ENCODE measurements at regions not wholly inside any gene's neighbourhood (a gene's known extent, or its start where the extent isn't known, plus 50 kb on each side); places are given as distances from the start of the nearest gene placed in this dataset.

GRCh38 chr13:74068471-74068870 is 65.7 kb downstream of the KLF12 start:
- Histone ChIP-seq H3K9ac (no peak overlapping the region), H3K36me3 (peaks cover 0 to 24% (median 8%) of the 10 kb centered on the region in 11 experiments; a peak in 9 of 22 replicates), H3K27me3 (no peaks in the 10 kb centered on the region), H4K20me1 (no peaks in the 10 kb centered on the region; a peak in 1 of 22 replicates), H3K4me1 (peaks cover 40 to 68% (median 55%) of the 10 kb centered on the region in 10 experiments), H3K4me2 (no peak overlapping the region), H3K4me3 (no peak overlapping the region), H3K27ac (no peak overlapping the region), H3K9me3 (replicated peaks in 1 of 11) (peaks cover 0 to 42% (median 24%) of the 10 kb centered on the region in 11 experiments; a peak in 14 of 22 replicates)
- TF ChIP-seq Cebpa-rat (IDR thresholded peaks at IDR 0.05): no peak

GRCh38 chr13:74067818-74068217 is 66.4 kb downstream of the KLF12 start:
- H3K9ac ChIP-seq: no peak overlapping the region
- H3K4me1 ChIP-seq: peaks cover 40 to 68% (median 55%) of the 10 kb centered on the region in 10 experiments

DNA sequence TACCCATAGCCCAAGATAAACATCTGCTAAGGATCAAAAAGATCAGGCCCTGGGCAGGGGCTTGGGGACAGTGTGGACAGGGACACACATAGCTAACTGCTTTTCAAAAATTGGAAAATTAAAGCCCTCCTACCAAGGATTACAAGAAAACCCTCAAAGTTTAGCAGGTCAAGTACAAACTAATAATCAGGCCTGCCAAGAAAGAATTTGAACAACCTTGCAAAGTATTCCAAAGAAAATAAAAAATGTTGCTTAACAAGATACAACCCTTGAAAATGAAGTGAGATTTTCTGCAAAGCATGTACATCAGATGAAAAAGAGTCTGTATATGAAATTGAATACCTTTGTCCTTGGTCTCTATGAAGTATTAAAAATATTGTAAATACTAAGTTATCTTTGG is 67.3 kb downstream of the KLF12 start:
- Histone ChIP-seq H3K27me3 (no peaks in the 10 kb centered on the region), H3K36me3 (peaks cover 0 to 24% (median 8%) of the 10 kb centered on the region in 11 experiments; a peak in 9 of 22 replicates), H3K4me3 (no peak overlapping the region), H3K4me2 (no peak overlapping the region), H4K20me1 (no peaks in the 10 kb centered on the region), H3K4me1 (peaks cover 43 to 71% (median 58%) of the 10 kb centered on the region in 10 experiments), H3K9ac (no peak overlapping the region), H3K27ac (no peak overlapping the region), H3K9me3 (replicated peaks in 1 of 11) (peaks cover 0 to 37% (median 18%) of the 10 kb centered on the region in 11 experiments; a peak in 13 of 22 replicates)
- no peak for TF ChIP-seq Cebpa-rat (IDR thresholded peaks at IDR 0.05)

More at GRCh38 chr13:74067818-74068217, 66.4 kb downstream of the KLF12 start:
- Histone ChIP-seq H3K4me2 (no peak overlapping the region), H3K36me3 (peaks cover 0 to 24% (median 8%) of the 10 kb centered on the region in 11 experiments; a peak in 9 of 22 replicates), H3K4me3 (no peak overlapping the region), H4K20me1 (no peaks in the 10 kb centered on the region), H3K27me3 (no peaks in the 10 kb centered on the region), H3K27ac (no peak overlapping the region), H3K9me3 (replicated peaks in 1 of 11) (peaks cover 0 to 42% (median 23%) of the 10 kb centered on the region in 11 experiments; a peak in 14 of 22 replicates)
- no peak for TF ChIP-seq Cebpa-rat (IDR thresholded peaks at IDR 0.05)

DNA sequence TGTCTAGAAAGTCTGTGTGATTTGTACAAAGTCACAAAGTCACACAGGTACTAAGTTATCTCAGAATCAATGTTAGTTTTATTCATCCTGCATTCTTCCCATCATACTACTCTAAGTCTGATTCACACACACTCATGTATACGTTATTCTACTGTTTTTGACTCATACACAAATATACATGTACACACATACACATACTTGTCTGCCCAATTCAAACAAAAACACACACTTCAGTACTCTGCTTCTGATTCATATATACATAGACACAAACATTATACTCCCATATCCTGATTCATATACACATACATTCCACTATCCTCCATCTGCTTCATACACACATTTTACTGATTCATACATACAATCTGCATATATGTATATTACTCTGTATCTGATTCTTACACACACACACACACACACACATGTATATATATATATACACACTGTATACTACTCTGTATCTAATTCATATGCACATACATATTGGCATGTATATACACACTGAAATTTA is 69.3 kb downstream of the KLF12 start:
- TF ChIP-seq Cebpa-rat (IDR thresholded peaks at IDR 0.05): no peak

GRCh38 chr13:74063533-74064100 is 70.6 kb downstream of the KLF12 start:
- Histone ChIP-seq H3K9me3 (replicated peaks in 1 of 11) (peaks cover 7 to 40% (median 21%) of the 10 kb centered on the region in 11 experiments), H3K27ac (peak overlapping the region; percentile 3 to 95 (median 89); a peak in 20 of 22 replicates), H3K4me3 (peak overlapping the region; percentile 39 to 61 (median 52); a peak in 15 of 20 replicates), H3K4me2 (peak overlapping the region; percentile 84 to 97 (median 90)), H3K27me3 (no peaks in the 10 kb centered on the region), H3K4me1 (peaks cover 48 to 80% (median 64%) of the 10 kb centered on the region in 10 experiments), H4K20me1 (no peaks in the 10 kb centered on the region), H3K9ac (peak overlapping the region; percentile 60 to 84 (median 76); a peak in 18 of 22 replicates), H3K36me3 (peaks cover 0 to 34% (median 9%) of the 10 kb centered on the region in 11 experiments; a peak in 12 of 22 replicates)
- TF ChIP-seq Cebpa-rat (IDR thresholded peaks at IDR 0.05): no peak

More for the DNA sequence above, 69.3 kb downstream of the KLF12 start:
- Histone ChIP-seq H3K36me3 (peaks cover 0 to 29% (median 10%) of the 10 kb centered on the region in 11 experiments; a peak in 11 of 22 replicates), H3K27ac (peak overlapping the region in 8 of 11 experiments; percentile 84 to 95 (median 91); a peak in 15 of 22 replicates), H3K4me1 (peaks cover 50 to 78% (median 65%) of the 10 kb centered on the region in 10 experiments), H3K4me3 (no peak overlapping the region), H3K9ac (no peak overlapping the region), H4K20me1 (no peaks in the 10 kb centered on the region), H3K4me2 (peak overlapping the region in 9 of 11 experiments; percentile 84 to 97 (median 90); a peak in 17 of 22 replicates), H3K9me3 (replicated peaks in 1 of 11) (peaks cover 3 to 35% (median 15%) of the 10 kb centered on the region in 11 experiments), H3K27me3 (no peaks in the 10 kb centered on the region)

DNA sequence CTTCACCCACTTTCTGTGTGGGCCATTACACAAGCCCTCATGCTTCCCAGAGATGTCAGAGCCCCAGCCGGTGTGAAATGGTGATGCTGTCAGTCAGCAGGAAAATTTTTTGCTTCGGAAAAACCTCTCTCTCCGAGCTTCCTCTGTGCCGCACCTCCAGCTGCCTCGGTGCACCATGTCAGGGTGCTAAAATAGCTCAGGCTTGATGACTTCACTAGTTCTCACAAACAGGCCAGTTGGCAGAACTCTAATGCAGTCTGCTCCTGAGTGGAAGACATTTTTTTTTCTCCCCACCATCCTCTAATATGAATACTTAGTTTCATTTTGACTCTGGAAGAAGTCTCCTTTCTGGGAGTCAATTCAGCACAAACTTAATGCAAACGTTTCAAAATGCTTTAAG is 71.3 kb downstream of the KLF12 start:
- Histone ChIP-seq H3K27me3 (no peaks in the 10 kb centered on the region), H4K20me1 (no peaks in the 10 kb centered on the region), H3K9ac (peak overlapping the region; percentile 60 to 84 (median 76)), H3K4me2 (peak overlapping the region; percentile 84 to 97 (median 90)), H3K4me1 (peaks cover 49 to 83% (median 66%) of the 10 kb centered on the region in 10 experiments), H3K36me3 (peaks cover 0 to 33% (median 9%) of the 10 kb centered on the region in 11 experiments; a peak in 9 of 22 replicates), H3K27ac (peak overlapping the region; percentile 3 to 95 (median 89); a peak in 21 of 22 replicates), H3K4me3 (peak overlapping the region; percentile 39 to 61 (median 52)), H3K9me3 (replicated peaks in 1 of 11) (peaks cover 7 to 35% (median 20%) of the 10 kb centered on the region in 11 experiments)
- no peak for TF ChIP-seq Cebpa-rat (IDR thresholded peaks at IDR 0.05)

GRCh38 chr13:74061926-74062595 is 72.1 kb downstream of the KLF12 start:
- Histone ChIP-seq H3K9me3 (replicated peaks in 1 of 11) (peaks cover 7 to 27% (median 19%) of the 10 kb centered on the region in 11 experiments), H3K36me3 (peaks cover 0 to 24% (median 9%) of the 10 kb centered on the region in 11 experiments; a peak in 9 of 22 replicates), H3K27me3 (no peaks in the 10 kb centered on the region), H3K27ac (peak overlapping the region; percentile 3 to 95 (median 89); a peak in 21 of 22 replicates), H3K4me1 (peaks cover 58 to 91% (median 75%) of the 10 kb centered on the region in 10 experiments), H3K4me3 (peak overlapping the region; percentile 39 to 61 (median 52); a peak in 17 of 20 replicates), H4K20me1 (no peaks in the 10 kb centered on the region), H3K9ac (peak overlapping the region; percentile 60 to 84 (median 76); a peak in 21 of 22 replicates), H3K4me2 (peak overlapping the region; percentile 84 to 97 (median 90))
- peak in 8 of 11 experiments; percentile 54 to 87 (median 74); a peak in 15 of 22 replicates for TF ChIP-seq Cebpa-rat (IDR thresholded peaks at IDR 0.05)

GRCh38 chr13:74056801-74057542 is 77.2 kb downstream of the KLF12 start:
- H3K4me2 ChIP-seq: peak overlapping the region; percentile 52 to 89 (median 71)
- H3K27ac ChIP-seq: peak overlapping the region in 10 of 11 experiments; percentile 23 to 80 (median 70); a peak in 19 of 22 replicates
- no peak for TF ChIP-seq Cebpa-rat (IDR thresholded peaks at IDR 0.05)
- H3K27me3 ChIP-seq: no peaks in the 10 kb centered on the region
- peaks cover 7 to 31% (median 22%) of the 10 kb centered on the region in 11 experiments for H3K9me3 ChIP-seq (replicated peaks in 1 of 11)
- H3K36me3 ChIP-seq: peaks cover 0 to 22% (median 9%) of the 10 kb centered on the region in 11 experiments; a peak in 8 of 22 replicates
- H4K20me1 ChIP-seq: no peaks in the 10 kb centered on the region
- H3K4me1 ChIP-seq: peaks cover 35 to 73% (median 53%) of the 10 kb centered on the region in 10 experiments
- peak overlapping the region in 2 of 10 experiments; percentile 12 to 15; a peak in 3 of 20 replicates for H3K4me3 ChIP-seq
- peak overlapping the region in 10 of 11 experiments; percentile 3 to 68 (median 56); a peak in 17 of 22 replicates for H3K9ac ChIP-seq

Measured in BLaER1 treated with 17β-estradiol and CSF1 and Interleukin-3, amounts not matched to agents 10 nM and 100 nM (cell line).